Esophagus mucosa (tissue), 1 donor: ENCODE measurements at regions not wholly inside any gene's neighbourhood (a gene's known extent, or its start where the extent isn't known, plus 50 kb on each side); places are given as distances from the start of the nearest gene placed in this dataset.

Experiments
- ATAC-seq: fragments of 200-7000 bp; cut with Tn5 transposase; one replicate; pipeline ENCODE4 v1.9.1; 2020
- donor health status: DM: yes; HTN: yes; CAD: no.

- no peak for ATAC-seq
Observed at GRCh38 chr2:126990605-126991532, 92.2 kb downstream of the TEX51 start.

DNA sequence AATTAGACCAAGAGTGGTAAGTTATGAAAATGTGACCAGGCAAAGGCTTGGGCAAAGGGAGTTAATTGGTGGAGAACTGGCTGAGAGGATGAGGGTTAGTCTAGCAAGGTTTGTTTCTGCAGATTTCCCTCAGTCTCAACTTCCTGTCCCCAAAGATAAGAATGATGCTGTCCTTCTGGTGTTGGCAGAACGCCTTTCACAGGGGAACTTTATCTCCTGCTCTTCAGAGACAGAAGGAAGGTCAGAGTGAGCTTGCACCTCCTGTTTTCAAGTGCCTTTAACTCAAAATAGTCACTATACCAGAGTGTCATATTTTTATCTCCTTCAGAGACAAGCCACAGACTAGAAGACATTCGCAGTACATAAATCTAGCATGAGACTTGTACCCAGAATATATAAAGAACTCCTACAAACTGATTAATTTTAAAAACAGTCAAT is 95.7 kb downstream of the TEX51 start:
- ATAC-seq = no peak

DNA sequence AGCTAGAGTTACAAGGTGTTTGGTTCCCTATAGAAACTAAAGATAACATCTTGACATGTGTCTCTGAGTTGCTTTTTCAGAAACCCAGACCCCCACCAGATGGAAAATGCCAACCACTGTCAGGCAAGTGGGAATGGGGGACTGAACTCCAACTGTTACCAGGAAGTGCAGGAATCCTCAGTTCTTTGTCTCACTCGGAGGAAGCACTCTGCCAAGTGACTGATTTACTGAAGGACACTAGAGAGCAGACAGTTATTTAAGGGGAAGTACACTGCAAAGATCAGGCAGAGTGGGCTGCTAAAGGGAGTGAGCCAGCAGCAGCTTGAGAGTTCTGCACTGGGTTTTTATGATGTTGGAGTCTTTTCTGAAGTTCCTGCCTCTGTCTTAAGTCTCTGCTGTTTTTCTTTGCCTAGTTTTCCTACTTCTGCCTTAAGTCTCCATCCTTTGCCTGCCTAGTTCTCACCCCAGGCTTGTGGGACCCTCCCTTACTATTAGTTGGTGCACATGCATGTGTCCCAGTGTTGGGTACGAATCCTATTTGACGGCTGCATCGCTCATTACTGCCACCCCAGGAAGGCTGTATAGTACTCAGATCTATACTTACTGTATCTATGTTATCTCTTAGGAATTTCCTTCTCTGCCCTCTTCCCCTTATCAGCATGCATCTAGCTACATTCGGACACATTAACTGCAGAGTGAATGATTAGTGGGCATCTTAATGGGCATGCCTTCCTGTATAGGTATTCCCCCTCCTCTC is 97.1 kb downstream of the TEX51 start:
- no peak for ATAC-seq

DNA sequence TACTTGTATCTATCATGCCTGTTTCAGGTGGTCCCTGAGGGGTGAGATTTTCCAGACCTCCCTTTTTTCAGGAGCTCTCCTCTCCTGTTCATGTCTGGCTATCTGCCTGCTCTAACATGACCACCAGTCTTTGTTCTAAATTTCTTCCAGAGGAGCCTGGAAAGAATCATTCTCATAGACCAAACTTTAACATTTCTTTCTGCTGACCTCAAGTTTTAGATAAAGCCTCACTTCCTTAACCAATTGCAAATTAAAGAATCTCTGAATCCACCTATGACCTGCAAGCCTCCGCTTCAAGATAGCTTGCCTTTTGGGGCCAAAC is 97.6 kb downstream of the TEX51 start:
- ATAC-seq = no peak
